ENCODE measurements at regions not wholly inside any gene's neighbourhood (a gene's known extent, or its start where the extent isn't known, plus 50 kb on each side); places are given as distances from the start of the nearest gene placed in this dataset.

DNA sequence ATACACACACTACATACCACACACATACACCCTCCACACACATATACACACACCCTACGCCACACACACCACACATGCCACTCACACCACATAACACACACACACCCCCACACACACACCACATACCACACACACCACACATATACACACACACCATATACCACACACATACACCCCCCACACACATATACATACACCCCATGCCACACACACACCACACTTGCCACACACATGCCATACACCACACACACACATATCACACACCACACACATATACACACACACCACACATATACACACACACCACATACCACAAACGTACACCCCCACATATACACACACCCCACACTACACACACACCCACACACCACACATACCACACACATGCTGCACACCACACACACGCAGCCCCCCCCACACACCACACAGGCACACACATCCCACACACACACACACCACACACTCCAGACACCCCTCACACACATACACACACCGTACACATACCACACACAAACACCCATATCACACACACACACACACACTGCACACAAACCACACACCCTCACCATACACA is 76.7 kb upstream of the TMPRSS2 start (continued):
- no peak for TF ChIP-seq RAD21 (IDR thresholded peaks at IDR 0.05 in 1 of 2, conservative IDR thresholded peaks at IDR 0.05 in 1 of 2; ENCODE audit: low read depth in 2 of 2, low read length in 2 of 2)

Data from H1 (cell line).